ENCODE measurements at regions not wholly inside any gene's neighbourhood (a gene's known extent, or its start where the extent isn't known, plus 50 kb on each side); places are given as distances from the start of the nearest gene placed in this dataset.

DNA sequence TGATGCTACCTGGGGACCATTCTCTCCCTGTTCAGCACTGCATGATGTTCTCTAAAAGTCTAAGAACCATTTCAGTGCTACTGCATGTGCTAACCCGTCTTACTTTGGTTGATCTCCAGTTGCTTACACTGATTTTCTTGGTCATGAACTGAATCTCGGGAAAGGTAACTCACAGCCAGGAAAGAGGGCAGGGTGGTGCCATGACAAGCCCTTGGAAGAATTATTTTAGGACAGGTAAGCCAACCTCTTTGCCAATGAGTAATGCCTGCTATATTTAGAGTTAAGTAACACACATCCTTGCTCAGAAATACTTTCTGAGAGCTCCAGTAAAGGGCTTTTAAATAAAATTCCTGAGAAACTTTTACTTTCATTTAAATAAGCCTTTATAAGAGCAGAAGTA lies 126.7 kb downstream of the ARL4A start:
- TF ChIP-seq, protein P1, sequence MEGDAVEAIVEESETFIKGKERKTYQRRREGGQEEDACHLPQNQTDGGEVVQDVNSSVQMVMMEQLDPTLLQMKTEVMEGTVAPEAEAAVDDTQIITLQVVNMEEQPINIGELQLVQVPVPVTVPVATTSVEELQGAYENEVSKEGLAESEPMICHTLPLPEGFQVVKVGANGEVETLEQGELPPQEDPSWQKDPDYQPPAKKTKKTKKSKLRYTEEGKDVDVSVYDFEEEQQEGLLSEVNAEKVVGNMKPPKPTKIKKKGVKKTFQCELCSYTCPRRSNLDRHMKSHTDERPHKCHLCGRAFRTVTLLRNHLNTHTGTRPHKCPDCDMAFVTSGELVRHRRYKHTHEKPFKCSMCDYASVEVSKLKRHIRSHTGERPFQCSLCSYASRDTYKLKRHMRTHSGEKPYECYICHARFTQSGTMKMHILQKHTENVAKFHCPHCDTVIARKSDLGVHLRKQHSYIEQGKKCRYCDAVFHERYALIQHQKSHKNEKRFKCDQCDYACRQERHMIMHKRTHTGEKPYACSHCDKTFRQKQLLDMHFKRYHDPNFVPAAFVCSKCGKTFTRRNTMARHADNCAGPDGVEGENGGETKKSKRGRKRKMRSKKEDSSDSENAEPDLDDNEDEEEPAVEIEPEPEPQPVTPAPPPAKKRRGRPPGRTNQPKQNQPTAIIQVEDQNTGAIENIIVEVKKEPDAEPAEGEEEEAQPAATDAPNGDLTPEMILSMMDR (IDR thresholded peaks at IDR 0.05), result no peak

DNA sequence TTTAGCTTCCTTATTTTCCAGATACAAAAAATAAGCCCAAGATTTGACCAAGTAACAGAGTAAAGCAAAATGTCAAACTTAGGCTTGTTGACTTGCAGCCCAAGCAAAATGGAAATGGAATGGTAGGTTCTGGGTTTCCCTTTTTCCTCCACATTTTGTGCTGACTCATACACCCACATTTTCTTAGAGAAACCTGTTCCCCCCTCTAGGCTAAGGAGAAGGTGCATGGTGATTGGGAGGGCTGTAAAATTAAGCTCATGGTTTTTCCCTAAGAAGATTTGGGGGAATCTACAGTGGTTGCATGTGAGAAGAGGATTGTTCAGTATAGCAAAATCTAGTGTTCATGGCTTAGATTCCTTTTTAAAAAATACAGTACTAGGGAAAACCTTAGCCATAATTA lies 127.4 kb downstream of the ARL4A start:
- TF ChIP-seq, protein P1 (IDR thresholded peaks at IDR 0.05), result no peak

DNA sequence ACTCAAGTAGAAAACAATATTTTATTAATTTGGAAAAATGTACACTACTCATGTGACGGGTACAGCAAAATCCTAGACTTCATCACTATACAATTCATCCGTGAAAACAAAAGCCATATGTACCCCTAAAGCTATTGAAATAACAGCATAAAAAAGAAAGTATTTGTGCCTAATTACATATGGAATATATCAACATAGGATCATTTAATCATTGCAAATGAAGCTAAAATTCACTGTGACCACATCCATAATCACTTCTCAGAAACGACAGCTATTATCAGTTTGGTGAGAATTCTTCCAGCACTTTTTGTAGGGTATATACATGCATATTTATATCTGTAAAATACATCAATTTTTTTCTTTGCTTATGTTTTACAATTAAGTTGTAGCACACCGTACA lies 128.0 kb downstream of the ARL4A start:
- TF ChIP-seq, protein P1 (IDR thresholded peaks at IDR 0.05), result no peak

DNA sequence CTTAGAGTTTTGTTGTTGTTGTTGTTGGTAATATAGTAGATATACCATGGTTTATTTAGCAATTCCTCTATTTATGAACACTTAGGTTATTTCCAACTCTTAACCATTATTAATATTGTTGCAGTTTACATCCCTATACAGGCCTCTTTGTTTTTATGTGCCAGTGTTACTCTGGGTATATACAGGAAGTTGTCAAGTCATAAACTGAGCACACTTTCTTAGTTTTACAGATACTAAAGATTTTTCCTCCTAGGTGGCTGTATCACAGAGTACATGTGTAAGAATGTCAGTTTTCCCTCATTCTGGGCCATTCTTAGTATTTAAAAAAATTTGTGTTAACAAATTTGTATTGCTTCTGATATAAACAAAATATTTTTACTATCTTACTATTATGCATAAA lies 128.4 kb downstream of the ARL4A start:
- TF ChIP-seq, protein P1 (IDR thresholded peaks at IDR 0.05), result no peak

DNA sequence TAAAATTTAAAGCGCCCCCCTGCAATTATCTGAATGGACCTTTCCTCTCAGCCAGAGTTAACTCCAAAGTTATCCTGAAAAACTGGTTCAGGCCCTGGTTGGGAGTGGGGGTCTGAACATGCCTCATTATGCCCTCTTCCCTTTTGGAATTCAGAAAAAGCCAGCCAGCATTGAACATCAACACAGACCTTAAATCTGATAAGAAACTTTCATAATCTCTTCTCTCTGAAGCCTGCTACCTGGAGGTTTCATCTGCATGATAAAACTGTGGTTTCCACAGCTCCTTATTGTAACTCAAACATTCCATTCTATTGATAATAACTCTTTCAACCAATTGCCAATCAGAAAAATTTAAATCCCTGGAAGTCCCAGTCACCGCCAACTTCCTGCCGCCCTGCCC lies 133.3 kb downstream of the ARL4A start:
- TF ChIP-seq, protein P1 (IDR thresholded peaks at IDR 0.05), result no peak

DNA sequence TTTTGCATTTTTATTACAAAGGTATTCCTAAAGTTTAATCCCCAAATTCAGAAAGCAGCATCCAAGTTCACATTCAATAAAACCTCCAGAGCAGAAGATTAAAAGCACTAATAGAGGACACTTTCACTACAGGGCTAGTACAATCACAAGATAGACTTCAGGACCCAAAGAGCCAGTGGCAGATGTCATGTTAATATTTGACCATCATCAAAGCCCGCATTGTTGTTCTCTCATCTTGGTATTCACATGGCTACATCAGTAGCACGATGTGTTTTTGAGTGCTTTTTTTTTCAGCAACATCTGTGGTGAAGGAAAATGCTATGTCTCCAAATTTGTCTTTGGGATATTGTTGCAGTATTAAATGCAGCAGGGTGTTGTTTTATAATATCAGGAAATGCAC lies 134.3 kb downstream of the ARL4A start:
- TF ChIP-seq, protein P1 (IDR thresholded peaks at IDR 0.05), result no peak

DNA sequence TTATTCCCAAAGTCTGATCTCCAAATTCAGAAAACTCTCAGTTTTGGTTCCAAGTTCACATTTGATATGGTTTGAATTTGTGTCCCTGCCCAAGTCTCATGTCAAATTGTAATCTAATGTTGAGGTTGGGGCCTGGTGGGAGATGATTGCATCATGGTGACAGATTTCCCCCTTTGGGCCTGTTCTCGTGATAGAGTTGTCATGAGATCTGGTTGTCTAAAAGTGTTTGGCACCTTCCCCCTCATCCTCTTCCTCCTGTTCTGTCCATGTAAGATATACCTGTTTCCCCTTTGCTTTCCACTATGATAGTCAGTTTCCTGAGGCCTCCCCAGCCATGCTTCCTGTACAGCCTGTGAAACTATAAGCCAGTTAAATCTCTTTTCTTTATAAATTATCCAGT lies 138.6 kb downstream of the ARL4A start:
- TF ChIP-seq, protein P1 (IDR thresholded peaks at IDR 0.05), result no peak

DNA sequence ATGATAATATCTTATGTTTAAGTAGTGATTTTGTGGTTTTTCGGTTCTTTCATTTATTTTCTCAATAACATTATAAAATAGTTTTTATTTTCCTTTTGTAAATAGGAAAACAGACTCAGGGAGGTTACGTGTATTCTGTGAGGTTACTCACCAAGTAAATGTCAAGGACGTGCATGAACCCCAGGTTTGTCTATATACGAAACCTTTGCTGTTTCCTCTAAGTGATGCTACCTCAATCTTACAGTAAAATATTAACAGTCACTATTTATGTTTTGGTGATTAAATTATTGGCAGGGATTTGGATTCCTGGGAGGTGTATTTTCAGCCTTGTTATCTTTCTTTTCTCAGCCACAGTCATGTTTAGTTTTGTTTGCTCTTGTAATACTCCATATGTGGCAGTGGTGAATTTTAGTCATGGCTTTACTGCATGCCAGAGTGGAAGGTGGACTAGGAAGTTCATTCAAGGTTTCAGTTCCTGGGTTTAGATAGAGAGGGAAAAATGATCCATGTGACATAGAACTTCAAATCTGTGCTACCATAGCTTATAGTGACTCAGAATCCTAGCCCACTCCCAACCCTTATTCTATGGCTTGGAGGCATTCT lies 139.9 kb downstream of the ARL4A start:
- TF ChIP-seq, protein P1 (IDR thresholded peaks at IDR 0.05), result no peak

All from LNCAP (cell line).